T47D (cell line): ENCODE measurements at regions not wholly inside any gene's neighbourhood (a gene's known extent, or its start where the extent isn't known, plus 50 kb on each side); places are given as distances from the start of the nearest gene placed in this dataset.

Source experiments
- DNase-seq, 2 experiments: peaks; one replicate each; pipeline versions ENCODE4 v3.0.0 to v3.0.0-alpha.2; 2011 to 2012; ENCODE audit warnings: low read depth in 1 of 2, low spot score in 1 of 2
- JUND ChIP-seq: IDR thresholded peaks from 2 replicates; pipeline ENCODE4 v1.6.1; 2012; ENCODE audit warnings: low read depth
- in situ Hi-C: cut with HindIII; loops from 2 replicates; pipeline ENCODE4 v1.10.0; 2016; ENCODE audit warnings: low sequenced_read_pairs, low pct_unique_long_range_greater_than_20kb

DNA sequence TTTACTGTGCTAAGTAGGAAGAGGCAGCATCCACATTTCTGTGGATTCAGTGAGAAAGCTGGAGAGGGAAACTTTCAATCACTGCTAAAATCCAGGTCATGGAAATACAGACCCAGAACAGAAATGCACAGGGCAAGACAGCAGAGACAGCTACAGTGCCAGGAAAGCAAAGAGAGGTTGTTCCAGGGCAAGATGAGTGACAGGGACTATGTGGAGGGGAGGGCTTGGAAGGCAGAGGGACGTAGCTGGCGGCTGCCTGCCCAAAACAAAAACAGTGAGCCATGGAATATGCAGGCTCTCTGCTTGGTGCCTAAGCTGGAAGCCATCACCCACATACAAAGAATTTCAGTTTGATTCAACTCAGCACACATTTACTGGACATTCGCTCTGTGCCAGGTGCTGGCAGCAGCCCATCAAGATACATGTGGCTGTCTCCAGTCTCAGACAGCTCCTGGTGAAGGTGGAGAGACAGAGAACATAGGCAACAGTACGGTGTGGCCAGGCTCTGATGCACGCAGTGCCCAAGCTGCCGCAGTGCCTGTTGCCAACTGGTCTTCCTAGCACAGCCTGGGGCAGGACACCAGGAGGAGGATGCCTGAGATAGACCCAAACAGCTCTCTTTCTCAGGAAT is 88.7 kb downstream of the AIPL1 start:
- no peak for DNase-seq
- in situ Hi-C loops: no loop called here
- TF ChIP-seq JUND: no peak

DNA sequence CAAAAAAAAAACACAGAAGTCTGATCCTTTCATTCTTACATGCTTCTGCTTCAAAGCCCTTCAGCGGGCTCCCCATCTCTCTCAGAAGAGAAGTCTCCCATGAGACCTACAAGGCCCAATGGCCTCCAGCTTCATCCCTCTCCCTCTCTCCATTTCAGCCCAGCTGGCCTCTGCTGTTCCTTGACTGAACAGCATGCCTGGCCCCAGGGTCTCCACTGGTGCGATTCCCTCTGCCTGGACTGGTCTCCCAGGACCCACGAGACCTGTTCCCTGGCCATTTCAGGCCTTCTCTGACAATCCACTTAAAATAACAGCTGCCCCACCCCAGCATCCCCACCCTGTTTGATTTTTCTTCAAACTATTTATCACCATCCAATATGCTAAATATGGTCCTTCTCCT is 91.2 kb downstream of the AIPL1 start:
- DNase-seq: no peak
- TF ChIP-seq JUND: no peak
- in situ Hi-C loops: no loop called here

DNA sequence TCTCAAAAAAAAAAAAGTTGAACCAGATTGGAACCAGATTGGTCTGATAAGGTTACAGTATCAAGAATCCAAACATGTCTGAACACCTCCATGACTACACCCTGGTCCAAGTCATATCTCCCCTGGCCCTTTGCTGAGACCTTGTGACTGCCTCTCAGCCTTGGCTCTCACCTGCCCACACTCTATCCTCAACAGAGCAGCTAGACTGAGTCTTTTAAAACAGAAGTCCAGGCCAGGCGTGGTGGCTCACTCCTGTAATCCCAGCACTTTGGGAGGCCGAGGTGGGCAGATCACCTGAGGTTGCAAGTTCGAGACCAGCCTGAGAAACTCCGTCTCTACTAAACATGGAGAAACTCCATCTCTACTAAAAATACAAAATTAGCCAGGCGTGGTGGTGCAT is 91.7 kb downstream of the AIPL1 start:
- in situ Hi-C loops: no loop called here
- DNase-seq: no peak
- TF ChIP-seq JUND: no peak

DNA sequence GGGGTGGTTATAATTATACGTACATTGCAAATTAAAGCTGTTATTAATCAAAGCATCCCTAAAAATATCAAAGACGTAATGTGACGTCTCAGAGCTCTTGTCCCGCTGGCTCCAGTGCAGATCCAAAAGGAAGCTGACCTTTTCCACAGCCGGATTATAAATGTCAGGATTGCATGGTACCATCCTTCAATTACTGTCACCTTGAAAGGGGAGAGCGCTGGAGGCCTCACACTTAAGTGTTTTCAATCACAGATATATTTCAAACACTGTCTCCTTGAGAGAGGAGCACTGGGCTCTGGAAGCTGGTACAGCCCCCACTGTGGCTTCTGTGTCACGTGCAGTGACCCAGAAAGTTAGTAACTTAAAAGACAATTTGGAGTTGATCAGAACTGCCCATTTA is 94.2 kb downstream of the AIPL1 start:
- DNase-seq: no peak
- no peak for TF ChIP-seq JUND
- in situ Hi-C loops: no loop called here

DNA sequence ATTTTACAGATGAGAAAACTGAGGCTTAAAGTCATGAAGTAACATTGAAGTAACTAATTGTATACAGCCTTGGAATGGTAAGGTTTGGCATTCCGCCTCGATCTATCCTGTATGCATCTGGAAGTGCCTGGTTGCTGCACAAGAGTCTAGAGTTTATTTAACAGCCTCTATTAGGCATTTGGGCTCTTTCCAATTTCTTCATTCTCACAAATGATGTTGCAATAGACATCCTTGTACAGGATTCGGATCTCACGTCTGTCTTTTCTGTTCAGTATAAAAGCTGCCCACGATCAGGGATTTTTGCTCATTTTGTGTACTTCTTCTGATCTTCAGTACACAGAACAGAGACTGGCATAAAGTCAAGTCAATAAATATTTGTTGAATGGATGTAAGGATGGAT is 100.5 kb downstream of the AIPL1 start:
- TF ChIP-seq JUND: no peak
- in situ Hi-C loops: no loop called here
- no peak for DNase-seq

DNA sequence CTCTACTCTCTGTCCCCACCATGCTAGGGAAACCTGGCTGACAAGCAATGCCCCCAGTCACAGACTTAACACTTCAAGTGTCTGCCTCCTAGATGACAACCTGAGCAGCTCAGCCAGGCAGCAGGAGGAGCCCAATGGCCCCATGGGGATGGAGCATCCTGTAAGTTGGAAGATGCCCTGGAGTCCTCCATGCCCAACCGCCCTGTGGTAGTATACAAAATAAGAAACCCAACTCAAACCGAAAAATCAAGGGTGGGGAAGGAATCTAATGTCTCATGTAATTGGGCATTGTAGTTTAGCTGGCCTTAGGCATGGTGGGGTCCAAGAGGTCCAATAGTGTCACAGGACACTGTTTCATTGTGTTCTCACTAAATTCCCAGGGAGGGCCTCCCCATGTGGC is 104.0 kb downstream of the AIPL1 start:
- TF ChIP-seq JUND: no peak
- in situ Hi-C loops: no loop called here
- DNase-seq: no peak

DNA sequence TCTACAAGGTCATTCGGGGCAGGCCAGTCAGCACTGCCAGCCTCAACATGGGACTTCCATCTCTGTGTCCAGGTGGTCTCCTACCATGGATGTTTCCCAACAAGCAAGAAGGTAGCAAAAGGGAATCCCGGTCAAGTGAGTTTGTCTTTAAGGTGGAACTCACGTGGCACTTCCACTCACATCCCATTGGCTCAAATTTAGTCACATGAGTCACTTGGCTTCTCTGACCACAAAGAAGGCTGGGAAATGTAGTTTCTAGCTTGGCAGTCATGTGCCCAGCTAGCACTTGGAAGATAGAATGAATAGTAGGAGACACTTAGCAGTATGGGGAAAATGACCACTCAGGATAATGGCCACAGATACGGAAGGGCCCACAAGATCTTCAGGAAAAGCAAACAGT is 106.6 kb downstream of the AIPL1 start:
- in situ Hi-C loops: no loop called here
- TF ChIP-seq JUND: no peak
- peak in 1 of 2 experiments; percentile 19 for DNase-seq

DNA sequence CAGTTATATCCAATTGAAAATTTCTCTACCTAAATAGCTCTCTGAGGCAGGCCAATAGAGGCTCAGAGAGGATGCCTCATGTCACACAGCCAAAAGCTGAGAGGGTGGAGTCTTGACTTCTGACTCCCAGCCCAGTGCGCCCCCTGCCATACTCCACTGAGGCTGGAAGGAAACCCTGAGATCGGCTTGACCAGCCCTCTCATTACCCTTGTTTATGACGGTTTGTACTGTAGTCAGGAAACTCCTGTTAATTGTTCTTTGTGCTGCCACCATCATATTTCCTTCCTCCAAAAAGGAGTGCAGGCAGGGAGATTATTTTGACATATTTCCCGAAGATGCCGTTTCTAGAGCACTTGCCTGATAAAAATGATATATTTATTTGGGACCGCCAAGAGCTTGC is 107.9 kb downstream of the AIPL1 start:
- no peak for DNase-seq
- TF ChIP-seq JUND: no peak
- in situ Hi-C loops: no loop called here

DNA sequence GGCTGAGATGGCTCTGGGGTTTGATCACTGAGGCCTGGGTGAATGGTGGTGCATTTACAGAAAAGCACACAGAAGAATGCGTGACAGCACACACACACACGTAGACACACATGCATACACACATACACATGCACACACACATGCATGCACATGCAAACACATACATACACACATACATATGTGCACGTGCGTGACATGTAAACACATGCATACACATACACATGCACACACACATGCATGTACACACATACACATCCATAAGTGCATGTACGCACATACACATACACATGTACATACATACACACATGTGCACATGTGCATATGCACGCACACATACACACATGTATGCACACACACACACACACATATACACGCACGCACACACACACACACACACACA is 108.4 kb downstream of the AIPL1 start:
- no peak for TF ChIP-seq JUND
- in situ Hi-C loops: no loop called here
- no peak for DNase-seq

DNA sequence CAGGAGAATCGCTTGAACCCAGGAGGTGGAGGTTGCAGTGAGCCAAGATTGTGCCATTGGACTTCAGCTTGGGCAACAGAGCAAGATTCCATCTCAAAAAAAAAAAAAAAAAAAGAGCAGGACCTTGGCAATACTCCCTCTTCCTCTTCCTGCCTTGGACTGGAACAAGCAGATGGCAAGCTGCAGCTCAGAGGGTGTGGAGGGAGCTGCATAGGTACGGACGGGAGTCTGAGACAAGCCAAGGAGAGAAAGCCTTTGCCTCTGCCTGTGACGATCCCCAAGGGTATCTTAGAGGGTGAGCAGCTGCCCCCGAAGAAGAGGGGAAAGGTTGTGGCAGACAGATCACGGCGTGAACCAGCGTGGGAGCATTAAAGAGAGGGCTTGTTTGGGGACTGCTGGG is 109.2 kb downstream of the AIPL1 start:
- no peak for TF ChIP-seq JUND
- in situ Hi-C loops: no loop called here
- DNase-seq: no peak

DNA sequence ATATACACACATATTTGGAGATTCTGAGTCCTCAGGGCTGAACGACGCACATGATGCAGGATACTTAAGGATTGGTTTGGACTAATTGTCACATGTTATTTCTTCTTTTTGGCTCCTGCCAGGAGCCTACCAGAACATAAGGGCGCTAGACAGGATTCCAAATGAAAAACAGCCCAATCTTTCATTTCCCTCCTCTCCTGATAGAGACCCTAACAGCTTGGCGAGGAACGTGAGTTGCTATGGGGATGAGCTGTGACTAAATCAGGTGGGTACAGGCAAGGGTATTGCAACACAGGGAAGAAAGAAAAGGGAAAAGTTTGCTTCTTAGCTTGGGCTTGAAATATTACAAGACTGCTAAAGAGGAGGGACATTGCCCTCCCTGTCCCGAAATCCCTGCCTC is 109.9 kb downstream of the AIPL1 start:
- no peak for DNase-seq
- in situ Hi-C loops: no loop called here
- TF ChIP-seq JUND: no peak

DNA sequence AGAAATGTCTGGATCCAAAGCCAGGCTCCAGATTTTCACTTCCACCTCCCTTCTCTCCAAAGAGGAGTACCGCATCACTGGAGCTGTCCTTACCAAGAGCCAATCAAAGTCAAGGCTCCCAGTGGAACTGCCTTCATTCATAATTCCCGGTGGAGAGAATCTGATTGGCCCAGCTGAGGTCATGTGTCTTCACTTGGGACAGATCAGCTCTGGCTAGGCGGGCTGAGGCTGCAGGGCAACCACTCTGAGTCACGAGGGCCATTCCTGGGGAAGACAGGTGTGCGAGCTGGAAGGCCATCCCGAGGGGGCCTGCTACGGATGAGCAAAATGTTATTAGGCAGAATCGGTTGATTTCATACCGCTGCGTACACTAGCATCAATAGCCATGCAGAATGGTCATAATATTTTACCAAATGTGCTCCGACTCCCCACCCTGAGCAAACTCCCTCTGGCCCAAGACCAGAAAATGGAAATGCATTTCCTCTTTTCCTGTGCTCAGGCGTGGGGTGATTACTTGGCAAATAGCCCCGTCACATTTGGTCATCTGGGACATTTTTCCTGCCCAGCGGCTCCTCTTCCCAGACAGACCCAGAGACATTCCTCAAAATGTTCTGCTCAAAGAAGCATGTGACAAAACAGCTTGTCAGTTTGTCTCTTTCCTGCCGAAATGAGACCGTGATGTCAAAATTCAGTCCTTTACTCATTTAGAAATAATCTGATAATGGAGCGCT is 111.1 kb downstream of the AIPL1 start:
- in situ Hi-C loops: no loop called here
- no peak for TF ChIP-seq JUND
- DNase-seq: peak in 1 of 2 experiments; percentile 20

DNA sequence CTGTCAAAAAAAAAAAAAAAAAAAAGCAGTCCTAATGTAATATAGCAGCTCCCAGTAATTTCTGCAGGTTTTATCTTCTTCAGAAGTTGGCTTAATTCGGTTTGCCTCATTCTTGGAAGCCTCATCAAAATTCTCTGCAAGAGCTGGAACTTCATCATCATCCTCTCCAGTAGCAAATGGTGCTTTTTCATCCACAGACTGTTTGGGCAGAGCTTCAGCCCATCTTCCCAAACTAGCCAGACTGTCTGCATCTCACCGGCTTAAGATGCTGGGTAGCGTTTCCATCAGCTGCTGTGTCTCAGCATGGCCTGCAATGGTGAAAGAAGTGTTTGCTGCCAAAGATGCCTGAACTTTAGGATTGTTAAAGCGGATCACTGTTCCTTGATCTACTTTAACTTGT is 112.6 kb downstream of the AIPL1 start:
- in situ Hi-C loops: no loop called here
- no peak for DNase-seq
- TF ChIP-seq JUND: no peak

DNA sequence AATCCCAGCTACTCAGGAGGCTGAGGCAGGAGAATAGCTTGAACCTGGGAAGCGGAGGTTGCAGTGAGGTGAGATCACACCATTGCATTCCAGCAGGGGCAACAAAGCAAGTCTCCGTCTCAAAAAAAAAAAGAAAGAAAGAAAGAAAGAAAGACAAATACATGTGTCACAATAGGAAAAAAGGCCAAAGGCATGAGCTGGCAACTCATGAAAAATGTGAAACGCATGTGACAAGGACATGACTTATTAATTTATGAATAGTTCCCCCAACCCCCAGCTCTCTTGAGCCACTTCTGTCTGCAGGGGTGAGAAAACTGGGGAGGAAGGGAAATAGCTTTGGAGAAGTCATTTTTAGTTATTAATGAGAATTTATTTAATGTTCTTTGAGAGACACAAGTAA is 120.6 kb downstream of the AIPL1 start:
- DNase-seq: no peak
- TF ChIP-seq JUND: no peak
- in situ Hi-C loops: no loop called here
